Activated CD8-positive, alpha-beta T cell treated with anti-CD3 and anti-CD28 coated beads, Interleukin-2, amount 10 ng/mL, durations not matched to agents 7 days and 5 days (primary cell): ENCODE measurements at regions not wholly inside any gene's neighbourhood (a gene's known extent, or its start where the extent isn't known, plus 50 kb on each side); places are given as distances from the start of the nearest gene placed in this dataset.
"Not testable (repeated sequence)": the region's sequence is repeated elsewhere in the genome, so short reads cannot be mapped to it uniquely, and the experiment has no call there.

Experiments
- ATAC-seq: fragments of 150-1000 bp; cut with Tn5 transposase; one replicate; pipeline ENCODE4 v1.10.0; 2021; ENCODE audit warnings: moderate library complexity
- CTCF ChIA-PET: fragments of 350-600 bp; sonication (Branson Sonifier 250); formaldehyde crosslinking; loops from one replicate; lab custom pipeline; 2021; ENCODE audit warnings: antibody characterized with exemption; lab: Charles Lee
- POLR2A ChIA-PET: fragments of 350-600 bp; sonication (Branson Sonifier 250); formaldehyde crosslinking; loops from one replicate; lab custom pipeline; 2021; ENCODE audit warnings: antibody characterized with exemption; lab: Charles Lee
- DNase-seq: peaks from one replicate; pipeline ENCODE4 v3.0.0-alpha.2; 2020
- H3K27ac Mint-ChIP-seq: one replicate; pipeline ENCODE4 v1.8.0; 2021; ENCODE audit warnings: mild to moderate bottlenecking, mixed read lengths
- H3K27me3 Mint-ChIP-seq: one replicate; pipeline ENCODE4 v1.8.0; 2021; ENCODE audit warnings: low read depth, mixed read lengths
- H3K36me3 Mint-ChIP-seq: one replicate; pipeline ENCODE4 v1.8.0; 2021; ENCODE audit warnings: low read depth, mixed read lengths
- H3K4me1 Mint-ChIP-seq: one replicate; pipeline ENCODE4 v1.8.0; 2021; ENCODE audit warnings: low read depth, mixed read lengths
- H3K4me3 Mint-ChIP-seq: one replicate; pipeline ENCODE4 v1.8.0; 2021; ENCODE audit warnings: mild to moderate bottlenecking, mixed read lengths
- H3K9me3 Mint-ChIP-seq: one replicate; pipeline ENCODE4 v1.8.0; 2022; ENCODE audit warnings: mixed read lengths; ENCODE audit not compliant: insufficient read depth

DNA sequence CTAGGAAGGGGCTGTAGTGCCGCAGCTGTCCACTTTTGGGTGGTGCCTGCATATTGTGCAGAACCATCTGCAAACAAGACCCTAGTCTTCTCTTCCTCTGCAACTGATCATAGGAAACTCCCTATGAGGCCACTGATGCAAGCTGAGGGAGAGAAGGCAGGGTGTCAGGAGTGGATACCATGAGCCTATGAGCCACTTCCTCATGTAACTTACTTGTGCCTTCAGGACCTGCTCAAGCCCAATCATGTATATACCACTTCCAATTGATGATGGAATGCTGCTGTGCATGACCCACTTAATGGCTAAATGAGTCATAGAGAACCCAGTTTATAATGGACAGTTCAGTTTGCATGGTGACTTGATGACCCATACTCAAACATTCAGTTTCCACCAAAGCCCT is 107.9 kb downstream of the ALG10B start:
- ATAC-seq (no peak), DNase-seq (no peak)
- ChIA-PET CTCF (no interaction called here), POLR2A (no interaction called here)
- H3K4me1 Mint-ChIP-seq, result no peaks in the 10 kb centered on the region
- H3K36me3 Mint-ChIP-seq, result no peaks in the 10 kb centered on the region
- no peaks in the 10 kb centered on the region for H3K27me3 Mint-ChIP-seq
- H3K27ac Mint-ChIP-seq, result no peak overlapping the region
- H3K9me3 Mint-ChIP-seq, result peaks cover 20% of the 10 kb centered on the region
- no peak overlapping the region for H3K4me3 Mint-ChIP-seq

DNA sequence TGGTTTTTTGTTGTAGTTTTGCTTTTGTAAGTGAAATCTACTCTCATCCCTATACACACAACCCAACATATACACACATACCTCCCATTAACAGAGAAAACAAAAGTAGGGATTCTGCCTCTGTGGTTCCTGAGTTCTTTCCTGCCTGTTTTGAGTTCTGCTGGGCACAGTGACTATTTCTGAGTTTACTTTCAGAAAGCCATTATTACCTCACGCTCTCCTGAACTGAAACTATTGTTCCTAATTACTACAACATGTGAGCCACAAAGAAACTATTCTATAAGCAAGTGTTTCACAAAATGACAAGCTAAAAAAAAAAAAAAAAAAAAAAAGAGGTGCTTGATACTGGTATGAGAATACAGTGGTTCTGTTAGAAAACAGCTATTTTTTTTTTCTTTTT is 110.9 kb downstream of the ALG10B start:
- DNase-seq (no peak), ATAC-seq (no peak)
- H3K36me3 Mint-ChIP-seq, result no peaks in the 10 kb centered on the region
- H3K9me3 Mint-ChIP-seq, result peaks cover 16% of the 10 kb centered on the region
- CTCF ChIA-PET, result no interaction called here
- no peak overlapping the region for H3K27ac Mint-ChIP-seq
- POLR2A ChIA-PET, result no interaction called here
- H3K4me1 Mint-ChIP-seq, result no peaks in the 10 kb centered on the region
- H3K4me3 Mint-ChIP-seq, result no peak overlapping the region
- H3K27me3 Mint-ChIP-seq, result no peaks in the 10 kb centered on the region

DNA sequence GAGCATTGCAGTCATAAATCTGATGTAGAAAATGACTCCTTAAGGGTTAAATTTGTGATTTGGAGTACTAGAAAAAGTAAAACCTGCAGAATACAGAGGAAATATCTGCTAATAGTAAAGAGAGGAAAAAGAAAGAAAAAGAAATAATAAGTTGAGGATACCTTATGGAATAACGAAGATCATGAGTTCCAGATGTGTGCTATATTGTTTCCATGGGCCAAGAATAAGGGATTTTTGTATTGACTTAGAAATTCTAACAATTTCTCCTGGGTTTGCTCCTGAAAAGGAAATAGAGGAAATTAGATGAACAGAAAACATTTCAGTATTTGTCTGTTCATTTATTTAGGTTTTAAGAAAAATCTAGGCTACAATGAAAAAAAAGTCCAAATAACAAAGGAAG is 115.3 kb downstream of the ALG10B start:
- Mint-ChIP-seq H3K4me3 (no peak overlapping the region), H3K27ac (no peak overlapping the region), H3K4me1 (no peaks in the 10 kb centered on the region), H3K36me3 (no peaks in the 10 kb centered on the region), H3K27me3 (no peaks in the 10 kb centered on the region), H3K9me3 (peaks cover 7% of the 10 kb centered on the region)
- ChIA-PET CTCF (no interaction called here), POLR2A (no interaction called here)
- DNase-seq (no peak), ATAC-seq (no peak)

DNA sequence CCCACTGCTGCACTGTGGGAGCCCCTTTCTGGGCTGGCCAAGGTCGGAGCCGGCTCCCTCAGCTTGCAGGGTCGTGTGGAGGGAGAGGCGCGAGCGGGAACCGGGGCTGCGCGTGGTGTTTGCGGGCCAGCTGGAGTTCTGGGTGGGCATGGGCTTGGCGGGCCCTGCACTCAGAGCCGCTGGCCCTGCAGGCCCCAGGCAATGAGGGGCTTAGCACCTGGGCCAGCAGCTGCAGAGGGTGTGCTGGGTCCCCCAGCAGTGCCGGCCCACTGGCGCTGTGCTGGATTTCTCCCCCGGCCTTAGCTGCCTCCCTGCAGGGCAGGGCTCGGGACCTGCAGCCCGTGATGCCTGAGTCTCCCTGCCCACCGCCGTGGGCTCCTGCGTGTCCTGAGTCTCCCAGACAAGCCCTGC is 125.3 kb downstream of the ALG10B start:
- H3K36me3 Mint-ChIP-seq, H3K4me1 Mint-ChIP-seq, POLR2A ChIA-PET, ATAC-seq, H3K4me3 Mint-ChIP-seq, H3K27ac Mint-ChIP-seq, CTCF ChIA-PET, H3K27me3 Mint-ChIP-seq, DNase-seq: not testable (repeated sequence)
- H3K9me3 Mint-ChIP-seq, result peaks cover 14% of the 10 kb centered on the region

DNA sequence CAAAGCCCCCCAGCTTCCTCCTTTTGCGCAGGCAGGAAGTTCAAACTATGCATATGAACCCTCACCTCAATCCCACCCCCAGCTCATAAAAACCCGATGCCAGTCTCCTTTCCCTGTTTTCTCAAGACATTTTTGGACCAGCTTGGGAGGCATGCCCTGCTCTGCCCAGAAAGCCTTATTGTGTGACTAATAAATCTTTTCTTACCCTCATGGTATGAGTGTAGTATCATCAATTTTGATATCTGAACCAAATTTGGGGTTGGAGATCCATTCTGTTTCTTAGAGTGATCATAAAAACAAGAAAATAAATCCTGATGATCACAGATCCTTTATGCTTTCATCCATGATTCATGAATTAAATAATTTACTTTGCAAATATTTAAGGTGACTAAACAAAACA is 128.5 kb downstream of the ALG10B start:
- POLR2A ChIA-PET, result no interaction called here
- DNase-seq (no peak), ATAC-seq (no peak)
- Mint-ChIP-seq H3K27ac (no peak overlapping the region), H3K36me3 (no peaks in the 10 kb centered on the region), H3K4me3 (no peak overlapping the region), H3K27me3 (no peaks in the 10 kb centered on the region), H3K4me1 (no peaks in the 10 kb centered on the region), H3K9me3 (peaks cover 14% of the 10 kb centered on the region)
- CTCF ChIA-PET, result no interaction called here

DNA sequence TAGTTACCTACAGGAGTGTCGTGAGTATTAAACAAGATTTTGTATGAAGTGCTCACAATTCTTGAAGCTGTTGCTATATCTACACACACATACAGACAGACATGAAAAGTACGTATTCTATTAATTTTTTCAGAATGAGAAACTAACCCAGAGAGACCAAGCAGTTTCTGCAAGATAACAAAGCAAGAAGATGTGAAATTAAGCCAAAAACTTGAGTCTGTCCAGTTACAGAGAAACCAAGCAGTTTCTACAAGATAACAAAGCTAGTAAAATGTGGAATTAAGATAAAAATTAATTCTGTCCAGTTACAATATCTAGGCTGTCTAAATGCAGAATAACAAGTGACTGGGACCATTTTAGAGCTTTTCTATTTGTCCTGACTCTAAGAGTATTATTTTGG is 132.4 kb downstream of the ALG10B start:
- no peaks in the 10 kb centered on the region for H3K27me3 Mint-ChIP-seq
- ChIA-PET CTCF (no interaction called here), POLR2A (no interaction called here)
- H3K36me3 Mint-ChIP-seq, result no peaks in the 10 kb centered on the region
- H3K9me3 Mint-ChIP-seq, result peaks cover 6% of the 10 kb centered on the region
- no peaks in the 10 kb centered on the region for H3K4me1 Mint-ChIP-seq
- no peak overlapping the region for H3K4me3 Mint-ChIP-seq
- no peak overlapping the region for H3K27ac Mint-ChIP-seq
- DNase-seq, result no peak
- no peak for ATAC-seq

DNA sequence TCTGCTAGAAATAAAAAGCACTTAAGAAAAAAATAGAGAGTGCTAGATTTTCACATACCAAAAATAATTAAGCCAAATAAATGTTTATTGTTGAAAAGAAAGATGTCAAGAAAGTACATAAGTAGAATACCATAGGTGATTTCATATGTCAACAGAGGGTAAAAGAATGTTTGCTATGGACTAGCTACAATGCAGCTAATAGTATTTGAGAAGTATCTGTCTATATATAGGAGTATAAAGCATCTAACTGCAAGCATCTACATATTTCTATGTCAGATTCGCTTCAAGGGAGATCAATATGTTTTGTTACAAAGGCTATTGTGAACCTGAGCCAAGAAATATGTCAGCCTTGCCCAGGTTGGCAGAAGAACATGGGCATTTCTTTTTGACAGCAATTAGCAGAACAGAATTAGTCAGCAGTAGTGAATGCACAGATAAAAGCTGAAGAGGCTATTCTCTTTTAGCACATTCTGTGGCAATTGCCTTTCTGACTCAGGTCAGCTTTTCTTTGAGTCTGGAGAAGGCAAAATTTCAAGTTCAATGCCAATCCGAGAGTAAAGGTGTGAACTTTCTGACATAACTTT is 140.1 kb downstream of the ALG10B start:
- H3K36me3 Mint-ChIP-seq, result no peaks in the 10 kb centered on the region
- H3K9me3 Mint-ChIP-seq, result no peaks in the 10 kb centered on the region
- ATAC-seq, result no peak
- H3K27ac Mint-ChIP-seq, result no peak overlapping the region
- H3K27me3 Mint-ChIP-seq, result no peaks in the 10 kb centered on the region
- DNase-seq, result no peak
- POLR2A ChIA-PET, result no interaction called here
- CTCF ChIA-PET, result no interaction called here
- H3K4me3 Mint-ChIP-seq, result no peak overlapping the region
- H3K4me1 Mint-ChIP-seq, result no peaks in the 10 kb centered on the region

DNA sequence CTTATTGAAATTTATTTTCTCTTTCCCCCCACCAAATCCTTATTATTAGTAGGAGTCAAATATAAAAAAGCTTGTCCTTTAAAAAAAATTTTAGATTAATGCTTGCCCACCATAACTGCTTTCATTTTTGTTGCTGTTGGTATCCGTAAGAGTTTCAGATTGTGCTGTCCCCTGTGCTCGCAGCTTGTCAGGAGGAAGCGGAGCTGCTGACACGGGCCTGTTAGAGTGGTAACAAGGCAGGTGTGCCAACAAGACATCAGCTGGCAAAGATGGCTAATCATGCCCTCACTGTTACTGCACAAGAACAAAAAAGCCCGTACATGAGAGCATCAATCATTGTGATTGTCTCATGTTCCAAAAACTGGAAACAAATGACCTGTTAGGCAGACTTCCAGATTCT is 148.4 kb downstream of the ALG10B start:
- no peak for DNase-seq
- Mint-ChIP-seq H3K4me3 (no peak overlapping the region), H3K4me1 (no peaks in the 10 kb centered on the region), H3K27ac (no peak overlapping the region), H3K9me3 (no peaks in the 10 kb centered on the region), H3K36me3 (no peaks in the 10 kb centered on the region), H3K27me3 (no peaks in the 10 kb centered on the region)
- CTCF ChIA-PET, result no interaction called here
- POLR2A ChIA-PET, result no interaction called here
- no peak for ATAC-seq

DNA sequence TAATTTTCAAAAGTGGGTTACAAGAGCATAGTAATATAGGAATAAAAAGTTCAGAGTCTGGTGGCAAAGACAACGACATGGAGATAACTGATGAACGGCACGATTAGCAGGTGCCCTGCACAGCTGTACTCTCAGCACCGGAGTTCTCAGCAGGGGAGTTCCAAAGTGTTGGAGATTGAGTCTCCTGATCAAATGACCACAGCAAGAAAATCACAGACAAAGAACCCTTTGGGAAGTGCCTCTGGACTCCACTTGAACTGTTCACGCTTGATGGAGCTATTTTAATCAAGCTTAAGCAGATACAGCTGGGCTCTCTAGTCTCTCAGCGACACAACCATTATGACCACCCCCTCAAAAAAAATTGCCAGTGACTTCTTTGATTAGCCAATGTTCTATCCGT is 153.1 kb downstream of the ALG10B start:
- ChIA-PET POLR2A (no interaction called here), CTCF (no interaction called here)
- peaks cover 5% of the 10 kb centered on the region for H3K9me3 Mint-ChIP-seq
- no peaks in the 10 kb centered on the region for H3K27me3 Mint-ChIP-seq
- ATAC-seq, result no peak
- no peak for DNase-seq
- no peak overlapping the region for H3K27ac Mint-ChIP-seq
- no peak overlapping the region for H3K4me3 Mint-ChIP-seq
- no peaks in the 10 kb centered on the region for H3K4me1 Mint-ChIP-seq
- no peaks in the 10 kb centered on the region for H3K36me3 Mint-ChIP-seq

DNA sequence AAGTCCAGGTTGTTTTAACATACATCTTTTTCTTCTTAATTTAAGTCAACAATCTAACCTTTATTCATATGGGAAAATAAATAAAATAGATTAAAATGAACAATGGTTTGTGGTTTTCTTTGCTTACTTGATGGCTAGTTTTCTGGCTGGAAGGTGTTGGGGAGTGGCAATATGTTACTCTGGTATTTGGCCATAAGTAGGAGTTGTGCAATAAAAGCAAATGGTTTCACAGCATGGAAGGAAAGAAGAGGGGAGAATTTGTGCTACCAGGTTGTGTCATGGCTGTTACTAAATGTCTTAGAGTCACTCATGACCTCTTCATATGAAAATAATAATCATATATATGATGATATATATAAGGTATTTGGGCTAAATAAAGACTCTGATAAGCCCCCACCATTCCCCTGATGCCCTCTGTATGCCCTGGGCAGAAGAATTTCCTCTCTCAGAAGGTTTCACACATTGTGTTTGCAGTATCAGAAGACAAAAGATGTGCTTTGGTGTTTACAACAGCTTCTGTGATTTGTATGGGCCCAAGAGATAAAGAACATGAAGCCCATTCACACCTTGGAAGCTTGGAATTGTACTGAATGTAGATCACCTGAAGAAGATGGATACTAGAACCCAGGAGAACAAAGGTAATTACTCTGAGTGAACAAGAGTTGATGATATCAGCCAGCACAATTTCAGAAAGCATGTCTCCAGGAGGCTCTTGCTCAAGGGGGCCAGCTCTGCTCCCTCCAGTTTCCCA is 160.9 kb downstream of the ALG10B start:
- DNase-seq (no peak), ATAC-seq (no peak)
- Mint-ChIP-seq H3K27me3 (no peaks in the 10 kb centered on the region), H3K9me3 (peaks cover 9% of the 10 kb centered on the region), H3K36me3 (no peaks in the 10 kb centered on the region), H3K27ac (no peak overlapping the region), H3K4me3 (no peak overlapping the region), H3K4me1 (no peaks in the 10 kb centered on the region)
- ChIA-PET CTCF (no interaction called here), POLR2A (no interaction called here)

DNA sequence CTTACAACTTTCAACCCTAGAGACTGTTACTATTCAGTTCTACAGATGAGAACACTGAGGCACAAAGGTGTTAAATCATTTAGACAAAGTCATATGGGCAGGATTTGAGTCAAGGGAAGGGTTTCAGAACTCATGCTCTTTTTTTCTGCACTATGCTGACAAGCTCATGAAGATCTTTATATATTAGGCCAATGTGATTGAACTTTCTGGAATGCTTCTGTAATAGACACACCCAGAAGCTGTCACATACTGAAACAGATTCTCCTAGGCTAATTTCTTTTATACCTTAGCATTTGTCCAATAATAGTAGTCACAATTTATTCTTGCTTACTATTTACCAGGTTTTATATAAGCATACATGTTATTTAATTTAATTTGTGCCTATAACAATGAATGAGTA is 164.0 kb downstream of the ALG10B start:
- H3K4me3 Mint-ChIP-seq, result no peak overlapping the region
- CTCF ChIA-PET, result no interaction called here

DNA sequence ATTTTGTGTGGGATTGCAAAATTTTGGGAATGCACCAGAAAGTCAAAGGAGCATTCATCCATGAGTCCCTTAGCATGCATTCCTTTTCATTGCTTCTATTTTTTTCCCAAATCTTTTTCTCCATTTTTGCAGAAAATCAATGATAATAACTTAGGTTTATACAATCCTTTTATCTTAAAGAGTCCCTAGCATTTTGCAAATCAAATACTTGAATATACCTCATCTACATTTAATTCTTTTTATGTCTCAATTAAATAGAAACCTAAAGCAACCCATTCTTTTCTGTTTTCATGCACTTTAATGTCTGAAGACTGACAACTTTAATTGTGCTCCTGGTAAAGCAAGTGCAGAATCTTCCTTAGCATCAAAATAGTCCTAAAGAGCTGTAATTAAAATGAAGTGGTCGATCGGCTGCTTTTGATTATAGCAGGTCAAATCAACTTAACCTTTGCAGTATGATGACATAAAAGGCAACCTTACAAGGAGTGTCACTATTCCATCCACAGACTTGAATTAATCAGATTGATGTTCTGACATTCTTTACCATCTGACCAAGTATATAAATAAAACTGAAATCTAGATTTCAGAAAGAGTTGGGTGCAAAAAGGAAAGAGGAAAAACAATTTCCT is 168.4 kb downstream of the ALG10B start:
- H3K9me3 Mint-ChIP-seq, result no peaks in the 10 kb centered on the region
- H3K4me3 Mint-ChIP-seq, result no peak overlapping the region
- H3K27me3 Mint-ChIP-seq, result no peaks in the 10 kb centered on the region
- H3K4me1 Mint-ChIP-seq, result no peaks in the 10 kb centered on the region
- ATAC-seq (no peak), DNase-seq (no peak)
- no peak overlapping the region for H3K27ac Mint-ChIP-seq
- H3K36me3 Mint-ChIP-seq, result no peaks in the 10 kb centered on the region
- CTCF ChIA-PET, result no interaction called here
- POLR2A ChIA-PET, result no interaction called here

More for the DNA sequence above, 164.0 kb downstream of the ALG10B start:
- Mint-ChIP-seq H3K27me3 (no peaks in the 10 kb centered on the region), H3K27ac (no peak overlapping the region), H3K36me3 (no peaks in the 10 kb centered on the region), H3K9me3 (no peaks in the 10 kb centered on the region), H3K4me1 (no peaks in the 10 kb centered on the region)
- POLR2A ChIA-PET, result no interaction called here
- DNase-seq (no peak), ATAC-seq (no peak)
